ENCODE measurements at regions not wholly inside any gene's neighbourhood (a gene's known extent, or its start where the extent isn't known, plus 50 kb on each side); places are given as distances from the start of the nearest gene placed in this dataset.

DNA sequence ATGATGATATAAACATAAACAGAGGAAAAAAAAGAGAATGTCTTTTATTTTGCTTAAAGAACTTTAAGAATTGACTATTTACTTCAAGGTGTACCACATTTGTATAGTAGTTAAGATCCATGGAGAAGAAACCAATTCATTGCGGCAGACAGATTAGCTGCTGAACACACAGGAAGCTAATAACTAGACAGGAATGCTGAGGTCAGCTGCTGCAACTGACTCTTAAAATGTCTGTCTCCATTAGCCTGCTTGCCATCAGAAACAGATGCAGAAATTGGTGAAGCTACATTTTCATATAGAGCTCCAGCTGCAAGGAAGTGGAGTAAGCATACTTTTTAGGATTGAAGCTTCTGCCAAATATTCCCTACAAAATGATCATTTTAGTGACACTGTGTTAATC is 939.5 kb downstream of the EPHA7 start:
- Histone ChIP-seq H3K36me3 (ENCODE audit: low read depth, low read length) (no peaks in the 10 kb centered on the region), H3F3A (ENCODE audit: low read length, unreplicated experiment) (no peaks in the 10 kb centered on the region), H3K79me2 (ENCODE audit: low read length) (no peaks in the 10 kb centered on the region), H3K4me2 (ENCODE audit: low read length) (no peak overlapping the region), H4K20me1 (ENCODE audit: low read length) (no peaks in the 10 kb centered on the region), H3K27me3 (ENCODE audit: low read length) (no peaks in the 10 kb centered on the region), H3K9ac (ENCODE audit: low read length) (no peak overlapping the region), H3K9me3 (ENCODE audit: low read length) (no peaks in the 10 kb centered on the region), H3K9me2 (replicated peaks; ENCODE audit: low read length) (no peaks in the 10 kb centered on the region), H3K4me3 (ENCODE audit: low read length) (no peak overlapping the region), H3K27ac (ENCODE audit: low read length) (no peak overlapping the region), H3K4me1 (ENCODE audit: insufficient read depth, low read length) (no peaks in the 10 kb centered on the region), H2AFZ (ENCODE audit: low read length) (no peak overlapping the region)
- no TSS peak for BruUV-seq (replicated peaks)
- TF ChIP-seq EZH2phosphoT487 (IDR thresholded peaks at IDR 0.05; ENCODE audit: borderline replicate concordance, low read length) (no peak), CTCF (conservative IDR thresholded peaks at IDR 0.05; ENCODE audit: low read depth, low read length) (no peak), EZH2 (IDR thresholded peaks at IDR 0.05; ENCODE audit: low read length, unreplicated experiment) (no peak)
- ChIA-PET CTCF (no interaction called here), POLR2A (ENCODE audit: unreplicated experiment) (no interaction called here)
- ATAC-seq: no peak
- intact Hi-C loops (cut with micrococcal nuclease): no loop called here
- DNase-seq: no peak

DNA sequence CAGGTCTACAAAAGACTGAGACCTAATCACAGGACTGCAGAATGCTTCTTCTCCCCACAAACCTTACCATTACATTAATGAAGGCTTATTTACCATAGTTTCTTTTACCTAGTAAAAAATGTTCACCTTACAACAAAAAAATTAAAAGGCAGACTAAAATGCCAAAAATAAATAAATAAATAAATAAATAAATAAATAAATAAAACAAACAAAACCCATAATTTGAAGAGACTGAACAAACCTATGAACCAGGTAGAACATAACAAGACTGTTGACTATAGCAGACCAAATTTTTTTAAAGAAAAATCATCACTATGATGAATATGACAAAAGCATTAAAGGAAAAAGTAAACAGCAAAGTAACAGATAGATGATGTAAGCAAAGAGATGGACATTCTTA is 946.3 kb downstream of the EPHA7 start:
- TF ChIP-seq EZH2phosphoT487 (IDR thresholded peaks at IDR 0.05; ENCODE audit: borderline replicate concordance, low read length) (no peak), CTCF (conservative IDR thresholded peaks at IDR 0.05; ENCODE audit: low read depth, low read length) (no peak), EZH2 (IDR thresholded peaks at IDR 0.05; ENCODE audit: low read length, unreplicated experiment) (no peak)
- no peaks in the 10 kb centered on the region for H3K9me2 ChIP-seq (replicated peaks; ENCODE audit: low read length)
- no peaks in the 10 kb centered on the region for H3K4me1 ChIP-seq (ENCODE audit: insufficient read depth, low read length)
- no peak overlapping the region for H3K9ac ChIP-seq (ENCODE audit: low read length)
- intact Hi-C loops (cut with micrococcal nuclease): no loop called here
- DNase-seq (no peak), ATAC-seq (no peak)
- no peaks in the 10 kb centered on the region for H4K20me1 ChIP-seq (ENCODE audit: low read length)
- no peaks in the 10 kb centered on the region for H3F3A ChIP-seq (ENCODE audit: low read length, unreplicated experiment)
- ChIA-PET CTCF (no interaction called here), POLR2A (ENCODE audit: unreplicated experiment) (no interaction called here)
- H3K27me3 ChIP-seq (ENCODE audit: low read length): no peaks in the 10 kb centered on the region
- H3K4me2 ChIP-seq (ENCODE audit: low read length): no peak overlapping the region
- H2AFZ ChIP-seq (ENCODE audit: low read length): no peak overlapping the region
- no peak overlapping the region for H3K4me3 ChIP-seq (ENCODE audit: low read length)
- H3K36me3 ChIP-seq (ENCODE audit: low read depth, low read length): no peaks in the 10 kb centered on the region
- H3K9me3 ChIP-seq (ENCODE audit: low read length): no peaks in the 10 kb centered on the region
- no peak overlapping the region for H3K27ac ChIP-seq (ENCODE audit: low read length)
- no TSS peak for BruUV-seq (replicated peaks)
- no peaks in the 10 kb centered on the region for H3K79me2 ChIP-seq (ENCODE audit: low read length)

- H2AFZ ChIP-seq (ENCODE audit: low read length): no peak overlapping the region
- no peaks in the 10 kb centered on the region for H3K9me2 ChIP-seq (replicated peaks; ENCODE audit: low read length)
- CTCF ChIA-PET: no interaction called here
- DNase-seq (no peak), ATAC-seq (no peak)
- no peaks in the 10 kb centered on the region for H3K27me3 ChIP-seq (ENCODE audit: low read length)
- no TSS peak for BruUV-seq (replicated peaks)
- intact Hi-C loops (cut with micrococcal nuclease): no loop called here
- no peaks in the 10 kb centered on the region for H3K79me2 ChIP-seq (ENCODE audit: low read length)
- H3K36me3 ChIP-seq (ENCODE audit: low read depth, low read length): no peaks in the 10 kb centered on the region
- H3K4me3 ChIP-seq (ENCODE audit: low read length): no peak overlapping the region
- no peaks in the 10 kb centered on the region for H3F3A ChIP-seq (ENCODE audit: low read length, unreplicated experiment)
- H4K20me1 ChIP-seq (ENCODE audit: low read length): no peaks in the 10 kb centered on the region
- H3K4me1 ChIP-seq (ENCODE audit: insufficient read depth, low read length): no peaks in the 10 kb centered on the region
- no peak for TF ChIP-seq EZH2phosphoT487 (IDR thresholded peaks at IDR 0.05; ENCODE audit: borderline replicate concordance, low read length)
- TF ChIP-seq CTCF (conservative IDR thresholded peaks at IDR 0.05; ENCODE audit: low read depth, low read length): no peak
- TF ChIP-seq EZH2 (IDR thresholded peaks at IDR 0.05; ENCODE audit: low read length, unreplicated experiment): no peak
- H3K27ac ChIP-seq (ENCODE audit: low read length): no peak overlapping the region
- H3K4me2 ChIP-seq (ENCODE audit: low read length): no peak overlapping the region
- no peaks in the 10 kb centered on the region for H3K9me3 ChIP-seq (ENCODE audit: low read length)
- H3K9ac ChIP-seq (ENCODE audit: low read length): no peak overlapping the region
- POLR2A ChIA-PET (ENCODE audit: unreplicated experiment): no interaction called here
These were observed 950.1 kb downstream of the EPHA7 start for GRCh38 chr6:92469186-92469828.

All from PC-3 (cell line).